Endothelial cell of umbilical vein (primary cell): ENCODE measurements at regions not wholly inside any gene's neighbourhood (a gene's known extent, or its start where the extent isn't known, plus 50 kb on each side); places are given as distances from the start of the nearest gene placed in this dataset.

ENCODE experiments used
- BruUV-seq: library from RNA; stranded (reverse); fragments of 400-500 nt; replicated peaks from 2 replicates; lab custom pipeline; 2021; lab: Mats Ljungman, UMichigan
- CTCF ChIA-PET: fragments of 300-600, 350-600 bp; sonication (Branson Sonifier 250); formaldehyde crosslinking; loops from one replicate; lab custom pipeline; 2021; ENCODE audit warnings: antibody characterized with exemption, inconsistent platforms; lab: Charles Lee
- POLR2A ChIA-PET: fragments of 300-600, 350-600 bp; sonication (Branson Sonifier 250); formaldehyde crosslinking; loops from one replicate; lab custom pipeline; 2021; ENCODE audit warnings: antibody characterized with exemption, inconsistent platforms; lab: Charles Lee
- DNase-seq: peaks from one replicate; pipeline ENCODE4 v3.0.0-alpha.2; 2011; ENCODE audit warnings: low read depth, low spot score
- FAIRE-seq: peaks from 2 replicates; lab custom pipeline; 2011; peaks lifted over from hg19 to GRCh38; lab: Jason Lieb, UNC
- H2AFZ ChIP-seq: 2 replicates; pipeline ENCODE4 v1.6.0; 2012; ENCODE audit warnings: low read depth, low read length, control low read depth, inconsistent platforms
- H3K27ac ChIP-seq: 2 replicates; pipeline ENCODE4 v1.5.1; 2011; ENCODE audit warnings: low read depth, mild to moderate bottlenecking, control low read depth, low read length, moderate library complexity; ENCODE audit not compliant: insufficient read depth
- H3K27me3 ChIP-seq, 2 experiments: 2 replicates each; pipeline versions ENCODE4 v1.6.0 to v1.6.1; 2011; ENCODE audit warnings: low read length in 2 of 2, mixed read lengths in 1 of 2; ENCODE audit not compliant: control insufficient read depth in 2 of 2, insufficient read depth in 2 of 2
- H3K36me3 ChIP-seq, 2 experiments: 2 replicates in 1 of 2; 3 replicates in 1 of 2; pipeline ENCODE4 v1.5.1; 2011; ENCODE audit warnings: low read length in 2 of 2, mild to moderate bottlenecking in 1 of 2, moderate library complexity in 1 of 2; ENCODE audit not compliant: control insufficient read depth in 2 of 2, insufficient read depth in 2 of 2; ENCODE audit errors: extremely low read depth in 1 of 2
- H3K4me1 ChIP-seq: 3 replicates; pipeline ENCODE4 v1.5.1; 2011; ENCODE audit warnings: mild to moderate bottlenecking, low read length; ENCODE audit not compliant: control insufficient read depth, insufficient read depth; ENCODE audit errors: extremely low read depth
- H3K4me2 ChIP-seq: 2 replicates; pipeline ENCODE4 v1.6.1; 2011; ENCODE audit warnings: low read length, control low read depth, mixed read lengths; ENCODE audit not compliant: insufficient read depth
- H3K4me3 ChIP-seq, 3 experiments: fragments of 200-600 bp in 1 of 3; sonication (generic), shearing (Covaris generic) in 1 of 3; replicated peaks in 1 of 3; 2 replicates each; pipeline ENCODE4 v1.5.1; 2011 to 2016; ENCODE audit warnings: control low read depth in 3 of 3, low read length in 3 of 3, mild to moderate bottlenecking in 2 of 3, inconsistent platforms in 1 of 3, low read depth in 1 of 3, moderate library complexity in 1 of 3; ENCODE audit not compliant: insufficient read depth in 1 of 3
- H3K79me2 ChIP-seq: 2 replicates; pipeline ENCODE4 v1.6.0; 2012; ENCODE audit warnings: low read length, inconsistent platforms; ENCODE audit not compliant: control insufficient read depth, insufficient read depth
- H3K9ac ChIP-seq: replicated peaks from 2 replicates; pipeline ENCODE3; 2011; ENCODE audit warnings: low read length, control low read depth; ENCODE audit not compliant: insufficient read depth; ENCODE audit errors: extremely low read depth
- H3K9me1 ChIP-seq: replicated peaks from 3 replicates; pipeline ENCODE4 v1.6.0; 2011; ENCODE audit warnings: mild to moderate bottlenecking, low read length; ENCODE audit not compliant: control insufficient read depth, insufficient read depth; ENCODE audit errors: extremely low read depth
- H3K9me3 ChIP-seq: replicated peaks from 2 replicates; pipeline ENCODE4 v1.5.1; 2012; ENCODE audit warnings: low read length, inconsistent platforms; ENCODE audit not compliant: control insufficient read depth, insufficient read depth
- H4K20me1 ChIP-seq: replicated peaks from 2 replicates; pipeline ENCODE3; 2011; ENCODE audit warnings: mild to moderate bottlenecking, low read length; ENCODE audit not compliant: control insufficient read depth, insufficient read depth; ENCODE audit errors: extremely low read depth
- EZH2 ChIP-seq: IDR thresholded peaks from 2 replicates; pipeline ENCODE4 v1.6.1; 2012; ENCODE audit warnings: borderline replicate concordance, low read depth, mild to moderate bottlenecking, moderate library complexity, low read length, inconsistent platforms; ENCODE audit not compliant: severe bottlenecking
- FOS ChIP-seq: IDR thresholded peaks from 2 replicates; pipeline ENCODE4 v1.6.1; 2011; ENCODE audit warnings: mild to moderate bottlenecking, low read length, moderate library complexity, borderline replicate concordance; ENCODE audit not compliant: insufficient read depth
- GATA2 ChIP-seq: IDR thresholded peaks from 2 replicates; pipeline ENCODE4 v1.7.0; 2011; ENCODE audit warnings: low read depth, mild to moderate bottlenecking, moderate library complexity, mixed read lengths, low read length; ENCODE audit not compliant: insufficient read length, insufficient read depth
- JUN ChIP-seq: IDR thresholded peaks from 2 replicates; pipeline ENCODE4 v1.6.1; 2011; ENCODE audit warnings: borderline replicate concordance, low read depth; ENCODE audit not compliant: insufficient read length, insufficient read depth
- MYC ChIP-seq: IDR thresholded peaks from one replicate; pipeline ENCODE4 v1.6.1; 2011; ENCODE audit warnings: mild to moderate bottlenecking, low read depth, low read length
- POLR2A ChIP-seq: IDR thresholded peaks from 2 replicates; pipeline ENCODE4 v1.6.1; 2012; ENCODE audit warnings: low read depth, mild to moderate bottlenecking, control low read depth, low read length
- POLR2AphosphoS5 ChIP-seq: IDR thresholded peaks from 2 replicates; pipeline ENCODE4 v1.6.1; 2012; ENCODE audit warnings: low read depth, mild to moderate bottlenecking, control low read depth, low read length, moderate library complexity; ENCODE audit not compliant: insufficient read depth
- dilution Hi-C: fragments of 300-500 bp; cut with MboI; formaldehyde crosslinking; loops from one replicate; pipeline ENCODE4 v1.15.0; 2019; ENCODE audit warnings: low sequenced_read_pairs; ENCODE audit not compliant: extremely low pct_ligation_motif_present
- intact Hi-C: fragments of 100-400 bp; cut with micrococcal nuclease; formaldehyde crosslinking; loops from one replicate; pipeline ENCODE4 v1.10.0; 2022
- TF ChIP-seq, protein P1 (sequence below): IDR thresholded peaks from 2 replicates; pipeline ENCODE4 v1.6.1; 2011; ENCODE audit not compliant: insufficient read depth, insufficient read length
- TF ChIP-seq, protein P2 (sequence below), 2 donors: IDR thresholded peaks; 1 replicate in 1 of 2; 2 replicates in 1 of 2; pipeline ENCODE4 v1.5.1; 2011; ENCODE audit warnings: low read length in 2 of 2, mild to moderate bottlenecking in 2 of 2, moderate library complexity in 2 of 2, control low read depth in 1 of 2, inconsistent platforms in 1 of 2, low read depth in 1 of 2; ENCODE audit not compliant: insufficient read depth in 1 of 2; ENCODE audit errors: extremely low read depth in 1 of 2

DNA sequence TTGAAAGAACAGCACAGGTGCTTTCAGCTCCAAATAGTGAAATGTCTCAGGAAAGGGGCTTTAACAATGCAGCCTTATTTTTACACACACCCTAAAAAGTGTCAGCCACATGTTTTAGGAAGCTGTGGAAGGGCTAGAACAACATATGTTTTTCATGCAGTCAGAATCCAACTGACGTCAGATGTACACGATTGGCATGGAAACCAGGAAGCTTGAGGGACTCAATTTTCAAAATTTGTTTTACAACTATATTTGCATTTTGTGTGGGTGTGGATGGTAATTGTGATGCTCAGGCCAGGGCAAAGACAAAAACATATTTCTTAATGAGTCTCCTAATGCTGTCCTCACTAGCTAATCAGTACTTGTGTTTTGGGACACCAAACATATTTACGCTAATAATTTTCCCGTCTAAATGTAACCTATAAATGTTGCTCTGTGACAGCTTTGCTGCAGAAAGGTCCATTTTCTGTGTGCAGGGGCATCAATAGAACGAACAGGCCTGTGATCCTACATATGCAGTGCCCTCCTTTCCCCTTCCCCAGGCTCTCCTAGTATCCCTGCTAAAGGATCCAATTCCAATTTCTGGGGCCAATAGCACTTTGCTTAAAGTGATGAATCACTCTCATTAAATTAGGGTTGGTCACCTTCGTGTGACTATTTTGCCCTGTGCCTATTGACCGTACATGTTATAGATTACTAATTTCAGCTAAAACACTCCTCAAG, 434.0 kb upstream of the CDH5 start:
- Histone ChIP-seq H3K4me1 (no peaks in the 10 kb centered on the region), H4K20me1 (no peaks in the 10 kb centered on the region), H3K27ac (no peak overlapping the region), H3K9me1 (no peaks in the 10 kb centered on the region), H3K79me2 (no peaks in the 10 kb centered on the region), H3K36me3 (no peaks in the 10 kb centered on the region), H3K9me3 (no peaks in the 10 kb centered on the region), H2AFZ (no peak overlapping the region), H3K27me3 (no peaks in the 10 kb centered on the region), H3K9ac (no peak overlapping the region), H3K4me2 (no peak overlapping the region), H3K4me3 (no peak overlapping the region)
- BruUV-seq = no TSS peak
- dilution Hi-C loops = no loop called here
- ChIA-PET POLR2A (no interaction called here), CTCF (no interaction called here)
- TF ChIP-seq GATA2 (no peak), MYC (no peak), FOS (no peak), POLR2A (no peak), JUN (no peak), EZH2 (no peak), POLR2AphosphoS5 (no peak)
- TF ChIP-seq, protein P1, sequence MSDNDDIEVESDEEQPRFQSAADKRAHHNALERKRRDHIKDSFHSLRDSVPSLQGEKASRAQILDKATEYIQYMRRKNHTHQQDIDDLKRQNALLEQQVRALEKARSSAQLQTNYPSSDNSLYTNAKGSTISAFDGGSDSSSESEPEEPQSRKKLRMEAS = no peak
- TF ChIP-seq, protein P2, sequence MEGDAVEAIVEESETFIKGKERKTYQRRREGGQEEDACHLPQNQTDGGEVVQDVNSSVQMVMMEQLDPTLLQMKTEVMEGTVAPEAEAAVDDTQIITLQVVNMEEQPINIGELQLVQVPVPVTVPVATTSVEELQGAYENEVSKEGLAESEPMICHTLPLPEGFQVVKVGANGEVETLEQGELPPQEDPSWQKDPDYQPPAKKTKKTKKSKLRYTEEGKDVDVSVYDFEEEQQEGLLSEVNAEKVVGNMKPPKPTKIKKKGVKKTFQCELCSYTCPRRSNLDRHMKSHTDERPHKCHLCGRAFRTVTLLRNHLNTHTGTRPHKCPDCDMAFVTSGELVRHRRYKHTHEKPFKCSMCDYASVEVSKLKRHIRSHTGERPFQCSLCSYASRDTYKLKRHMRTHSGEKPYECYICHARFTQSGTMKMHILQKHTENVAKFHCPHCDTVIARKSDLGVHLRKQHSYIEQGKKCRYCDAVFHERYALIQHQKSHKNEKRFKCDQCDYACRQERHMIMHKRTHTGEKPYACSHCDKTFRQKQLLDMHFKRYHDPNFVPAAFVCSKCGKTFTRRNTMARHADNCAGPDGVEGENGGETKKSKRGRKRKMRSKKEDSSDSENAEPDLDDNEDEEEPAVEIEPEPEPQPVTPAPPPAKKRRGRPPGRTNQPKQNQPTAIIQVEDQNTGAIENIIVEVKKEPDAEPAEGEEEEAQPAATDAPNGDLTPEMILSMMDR (IDR thresholded peaks at IDR 0.05; ENCODE audit: extremely low read depth in 1 of 2, insufficient read depth in 1 of 2, low read depth in 1 of 2, low read length in 2 of 2) = no peak
- FAIRE-seq (no peak), DNase-seq (no peak)
- intact Hi-C loops = no loop called here
